GM19328 (cell line): ENCODE measurements at regions not wholly inside any gene's neighbourhood (a gene's known extent, or its start where the extent isn't known, plus 50 kb on each side); places are given as distances from the start of the nearest gene placed in this dataset.

Source experiments
- ATAC-seq: cut with Tn5 transposase; IDR thresholded peaks from one replicate; pipeline ENCODE4 v1.9.1; 2021; ENCODE audit warnings: mild to moderate bottlenecking, moderate library complexity; ENCODE audit not compliant: unreplicated experiment

GRCh38 chr7:117972606-117973005 is 99.4 kb upstream of the CTTNBP2 start:
- ATAC-seq, result no peak

GRCh38 chr7:117973975-117974374 is 100.7 kb upstream of the CTTNBP2 start:
- ATAC-seq, result no peak

GRCh38 chr7:117974891-117975290 is 101.7 kb upstream of the CTTNBP2 start:
- no peak for ATAC-seq

GRCh38 chr7:117975476-117975875 is 102.2 kb upstream of the CTTNBP2 start:
- ATAC-seq, result no peak

GRCh38 chr7:117979954-117980497 is 106.8 kb upstream of the CTTNBP2 start:
- no peak for ATAC-seq

- no peak for ATAC-seq
Measured at GRCh38 chr7:117982071-117983055, 109.1 kb upstream of the CTTNBP2 start.

GRCh38 chr7:117986645-117987269 is 113.5 kb upstream of the CTTNBP2 start:
- no peak for ATAC-seq

- no peak for ATAC-seq
Measured at GRCh38 chr7:117990834-117991233, 117.6 kb upstream of the CTTNBP2 start.

GRCh38 chr7:117992635-117993376 is 119.6 kb upstream of the CTTNBP2 start:
- ATAC-seq, result no peak

- ATAC-seq, result peak; percentile 98
Measured at GRCh38 chr7:117993377-117994003, 120.2 kb upstream of the CTTNBP2 start.

GRCh38 chr7:117995850-117996650 is 122.8 kb upstream of the CTTNBP2 start:
- ATAC-seq, result no peak

GRCh38 chr7:117997862-117998825 is 124.9 kb upstream of the CTTNBP2 start:
- ATAC-seq, result no peak

- ATAC-seq, result no peak
Measured at GRCh38 chr7:118000480-118001202, 127.4 kb upstream of the CTTNBP2 start.

GRCh38 chr7:118003476-118003875 is 130.2 kb upstream of the CTTNBP2 start:
- ATAC-seq, result no peak

GRCh38 chr7:118005026-118005425 is 131.8 kb upstream of the CTTNBP2 start:
- no peak for ATAC-seq

GRCh38 chr7:118006979-118007378 is 133.7 kb upstream of the CTTNBP2 start:
- ATAC-seq, result no peak

- ATAC-seq, result no peak
Measured at GRCh38 chr7:118009419-118009818, 136.2 kb upstream of the CTTNBP2 start.

- no peak for ATAC-seq
Measured at GRCh38 chr7:118011652-118012051, 138.4 kb upstream of the CTTNBP2 start.
